ENCODE measurements at regions not wholly inside any gene's neighbourhood (a gene's known extent, or its start where the extent isn't known, plus 50 kb on each side); places are given as distances from the start of the nearest gene placed in this dataset.

DNA sequence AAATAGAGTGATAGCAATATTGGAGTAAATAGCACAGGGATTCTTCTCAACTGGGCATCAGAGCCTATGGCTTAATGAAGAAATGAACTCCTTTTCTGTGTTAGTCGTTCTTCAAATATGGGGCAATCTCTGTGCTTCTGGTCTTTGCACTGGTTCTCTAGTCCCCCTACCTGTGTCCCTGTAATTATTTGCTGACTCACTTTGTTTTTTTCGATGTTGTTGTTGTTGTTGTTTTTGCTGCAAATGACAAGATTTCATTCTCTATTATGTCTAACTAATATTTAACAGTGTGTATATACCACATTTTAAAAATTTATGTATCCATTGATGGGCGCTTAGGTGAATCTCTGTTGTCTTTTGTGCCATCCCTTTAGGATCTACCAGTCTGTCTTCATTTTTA lies 2137.8 kb upstream of the TENM3 start:
- ATAC-seq (ENCODE audit: insufficient read depth, low FRiP score) (no peak), DNase-seq (no peak)
- Histone ChIP-seq H3K27me3 (ENCODE audit: control insufficient read depth in 3 of 3, insufficient read depth in 3 of 3, low read length in 2 of 3) (no peaks in the 10 kb centered on the region), H3K9me3 (ENCODE audit: control insufficient read depth in 4 of 4, insufficient read depth in 3 of 4, low read length in 3 of 4) (no peaks in the 10 kb centered on the region), H3K4me1 (ENCODE audit: control insufficient read depth in 5 of 5, insufficient read depth in 5 of 5, low read length in 5 of 5) (no peaks in the 10 kb centered on the region), H3K9ac (ENCODE audit: insufficient read depth in 1 of 2, low read length in 2 of 2) (no peak overlapping the region), H3K4me3 (no peak overlapping the region), H3K27ac (ENCODE audit: low read depth in 1 of 2, low read length in 1 of 2) (no peak overlapping the region), H3K36me3 (ENCODE audit: control insufficient read depth in 4 of 4, insufficient read depth in 4 of 4, low read length in 4 of 4) (no peaks in the 10 kb centered on the region)
- TF ChIP-seq, protein P1, sequence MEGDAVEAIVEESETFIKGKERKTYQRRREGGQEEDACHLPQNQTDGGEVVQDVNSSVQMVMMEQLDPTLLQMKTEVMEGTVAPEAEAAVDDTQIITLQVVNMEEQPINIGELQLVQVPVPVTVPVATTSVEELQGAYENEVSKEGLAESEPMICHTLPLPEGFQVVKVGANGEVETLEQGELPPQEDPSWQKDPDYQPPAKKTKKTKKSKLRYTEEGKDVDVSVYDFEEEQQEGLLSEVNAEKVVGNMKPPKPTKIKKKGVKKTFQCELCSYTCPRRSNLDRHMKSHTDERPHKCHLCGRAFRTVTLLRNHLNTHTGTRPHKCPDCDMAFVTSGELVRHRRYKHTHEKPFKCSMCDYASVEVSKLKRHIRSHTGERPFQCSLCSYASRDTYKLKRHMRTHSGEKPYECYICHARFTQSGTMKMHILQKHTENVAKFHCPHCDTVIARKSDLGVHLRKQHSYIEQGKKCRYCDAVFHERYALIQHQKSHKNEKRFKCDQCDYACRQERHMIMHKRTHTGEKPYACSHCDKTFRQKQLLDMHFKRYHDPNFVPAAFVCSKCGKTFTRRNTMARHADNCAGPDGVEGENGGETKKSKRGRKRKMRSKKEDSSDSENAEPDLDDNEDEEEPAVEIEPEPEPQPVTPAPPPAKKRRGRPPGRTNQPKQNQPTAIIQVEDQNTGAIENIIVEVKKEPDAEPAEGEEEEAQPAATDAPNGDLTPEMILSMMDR (IDR thresholded peaks at IDR 0.05; ENCODE audit: control extremely low read depth, extremely low read depth): no peak
- 90 to 91% methylated on average over 3 of the region's 3 CpGs for WGBS, 2 donors

DNA sequence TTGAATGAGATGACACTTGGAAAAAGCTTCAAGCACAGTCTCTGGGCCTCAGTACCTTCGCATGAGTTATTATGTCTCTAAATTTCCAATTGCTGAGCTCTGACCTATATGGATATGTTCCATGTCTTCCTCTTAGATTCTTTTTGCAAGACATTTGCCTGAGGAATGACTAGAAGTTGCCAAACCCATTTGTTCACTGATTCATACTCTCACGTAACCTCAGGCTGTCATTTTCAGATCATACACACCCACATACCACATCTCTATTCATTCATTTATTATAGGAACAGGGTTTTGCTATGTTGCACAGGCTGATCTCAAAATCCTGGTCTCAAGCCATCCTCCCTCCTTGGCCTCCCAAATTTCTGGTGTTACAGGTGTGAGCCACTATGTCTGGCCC lies 2137.1 kb upstream of the TENM3 start:
- H3K27me3 ChIP-seq (ENCODE audit: control insufficient read depth in 3 of 3, insufficient read depth in 3 of 3, low read length in 2 of 3): no peaks in the 10 kb centered on the region
- no peaks in the 10 kb centered on the region for H3K36me3 ChIP-seq (ENCODE audit: control insufficient read depth in 4 of 4, insufficient read depth in 4 of 4, low read length in 4 of 4)
- H3K27ac ChIP-seq (ENCODE audit: low read depth in 1 of 2, low read length in 1 of 2): no peak overlapping the region
- ATAC-seq (ENCODE audit: insufficient read depth, low FRiP score) (no peak), DNase-seq (no peak)
- 80 to 84% methylated on average over 2 of the region's 2 CpGs for whole genome bisulfite sequencing, 2 donors
- TF ChIP-seq, protein P1 (IDR thresholded peaks at IDR 0.05; ENCODE audit: control extremely low read depth, extremely low read depth): no peak
- H3K9ac ChIP-seq (ENCODE audit: insufficient read depth in 1 of 2, low read length in 2 of 2): no peak overlapping the region
- H3K4me1 ChIP-seq (ENCODE audit: control insufficient read depth in 5 of 5, insufficient read depth in 5 of 5, low read length in 5 of 5): no peaks in the 10 kb centered on the region
- no peak overlapping the region for H3K4me3 ChIP-seq
- H3K9me3 ChIP-seq (ENCODE audit: control insufficient read depth in 4 of 4, insufficient read depth in 3 of 4, low read length in 3 of 4): no peaks in the 10 kb centered on the region

DNA sequence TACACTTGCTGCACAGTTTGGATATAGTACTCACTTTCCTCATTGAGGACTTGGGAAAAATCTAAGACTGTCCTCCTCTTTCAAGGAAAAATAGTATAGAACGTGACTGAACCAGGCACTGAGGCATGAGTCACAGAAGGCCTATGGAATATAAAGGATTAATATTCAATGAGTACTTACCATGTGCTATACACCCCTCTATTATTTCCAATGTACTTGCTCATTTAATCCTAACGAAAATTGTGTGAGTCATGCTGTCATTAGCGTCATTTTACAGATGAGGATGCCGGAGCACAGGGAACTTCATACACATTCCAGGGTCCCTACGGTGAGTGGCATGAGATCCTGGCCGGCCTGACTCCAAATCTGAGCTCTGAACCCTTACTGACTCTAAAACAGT lies 2136.2 kb upstream of the TENM3 start:
- no peak for ATAC-seq (ENCODE audit: insufficient read depth, low FRiP score)
- H3K9me3 ChIP-seq (ENCODE audit: control insufficient read depth in 4 of 4, insufficient read depth in 3 of 4, low read length in 3 of 4): no peaks in the 10 kb centered on the region
- 82 to 91% methylated on average over 6 of the region's 6 CpGs for WGBS, 2 donors
- H3K9ac ChIP-seq (ENCODE audit: insufficient read depth in 1 of 2, low read length in 2 of 2): no peak overlapping the region
- no peak overlapping the region for H3K27ac ChIP-seq (ENCODE audit: low read depth in 1 of 2, low read length in 1 of 2)
- no peaks in the 10 kb centered on the region for H3K36me3 ChIP-seq (ENCODE audit: control insufficient read depth in 4 of 4, insufficient read depth in 4 of 4, low read length in 4 of 4)
- H3K4me3 ChIP-seq: no peak overlapping the region
- no peaks in the 10 kb centered on the region for H3K27me3 ChIP-seq (ENCODE audit: control insufficient read depth in 3 of 3, insufficient read depth in 3 of 3, low read length in 2 of 3)
- H3K4me1 ChIP-seq (ENCODE audit: control insufficient read depth in 5 of 5, insufficient read depth in 5 of 5, low read length in 5 of 5): no peaks in the 10 kb centered on the region
- TF ChIP-seq, protein P1 (IDR thresholded peaks at IDR 0.05; ENCODE audit: control extremely low read depth, extremely low read depth): no peak
- DNase-seq: no peak

DNA sequence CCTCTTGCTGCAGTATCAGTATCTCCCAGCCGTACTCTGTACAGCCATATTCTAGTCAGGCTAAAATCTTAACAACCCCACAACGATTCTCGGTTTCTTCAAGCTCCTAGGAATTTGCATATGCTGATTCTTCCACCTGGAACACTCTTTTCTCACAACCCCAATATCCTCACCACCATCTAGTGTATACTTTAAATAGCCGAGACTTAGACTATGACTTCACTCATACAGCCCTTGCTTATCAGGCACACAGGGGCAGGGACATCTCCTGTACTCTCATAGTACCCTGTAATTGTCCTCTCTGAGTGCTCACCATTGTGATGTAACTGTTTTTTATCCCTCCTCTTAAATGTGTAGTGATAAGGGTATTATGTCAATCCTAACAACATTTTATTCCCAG lies 2126.4 kb upstream of the TENM3 start:
- no peaks in the 10 kb centered on the region for H3K36me3 ChIP-seq (ENCODE audit: control insufficient read depth in 4 of 4, insufficient read depth in 4 of 4, low read length in 4 of 4)
- H3K4me1 ChIP-seq (ENCODE audit: control insufficient read depth in 5 of 5, insufficient read depth in 5 of 5, low read length in 5 of 5): peaks cover 0 to 8% (median 0%) of the 10 kb centered on the region in 5 donors
- H3K27ac ChIP-seq (ENCODE audit: low read depth in 1 of 2, low read length in 1 of 2): no peak overlapping the region
- no peak for DNase-seq
- TF ChIP-seq, protein P1 (IDR thresholded peaks at IDR 0.05; ENCODE audit: control extremely low read depth, extremely low read depth): no peak
- H3K9me3 ChIP-seq (ENCODE audit: control insufficient read depth in 4 of 4, insufficient read depth in 3 of 4, low read length in 3 of 4): no peaks in the 10 kb centered on the region
- no peak overlapping the region for H3K9ac ChIP-seq (ENCODE audit: insufficient read depth in 1 of 2, low read length in 2 of 2)
- 84 to 88% methylated on average over 4 of the region's 4 CpGs for WGBS, 2 donors
- H3K4me3 ChIP-seq: no peak overlapping the region
- ATAC-seq (ENCODE audit: insufficient read depth, low FRiP score): no peak
- no peaks in the 10 kb centered on the region for H3K27me3 ChIP-seq (ENCODE audit: control insufficient read depth in 3 of 3, insufficient read depth in 3 of 3, low read length in 2 of 3)
